ENCODE measurements at regions not wholly inside any gene's neighbourhood (a gene's known extent, or its start where the extent isn't known, plus 50 kb on each side); places are given as distances from the start of the nearest gene placed in this dataset.

DNA sequence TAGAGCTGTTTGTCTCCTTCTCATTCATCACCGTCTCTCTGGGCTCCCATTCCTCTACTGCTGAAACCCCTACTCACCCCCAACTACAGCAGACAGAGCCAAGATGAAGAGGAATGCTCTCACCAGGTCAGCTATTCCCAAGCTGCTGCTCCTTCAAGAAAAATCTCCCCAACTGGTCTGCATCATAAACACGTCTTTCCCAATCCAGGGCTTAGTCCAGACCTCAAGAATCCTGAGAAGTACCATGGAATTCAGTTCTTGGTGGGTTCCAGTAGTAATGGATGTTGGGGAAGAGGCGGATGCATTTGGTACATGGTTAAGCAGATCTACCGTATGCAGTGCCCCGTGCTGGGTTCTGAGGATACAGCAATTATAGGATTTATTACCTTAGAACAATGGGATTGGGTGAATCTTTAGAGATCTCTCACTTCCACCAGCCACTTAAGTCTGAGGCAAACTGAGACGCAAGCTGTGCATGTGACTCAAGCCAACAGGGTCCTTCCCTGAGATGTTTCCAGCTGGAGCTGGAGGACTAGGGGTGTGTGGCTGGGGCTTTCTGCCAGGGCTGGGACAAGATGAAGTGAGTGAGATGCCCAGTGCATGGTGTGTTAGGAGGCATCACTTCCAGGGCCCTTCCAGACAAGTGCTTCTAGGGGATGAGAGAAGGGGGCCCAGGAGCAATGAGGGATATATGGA is 232.7 kb upstream of the CDH5 start:
- no peak for ATAC-seq
- Histone ChIP-seq H3K4me3 (no peak overlapping the region), H3K9me3 (no peaks in the 10 kb centered on the region), H3K36me3 (ENCODE audit: low read depth) (no peaks in the 10 kb centered on the region), H3K4me1 (ENCODE audit: low read depth) (no peaks in the 10 kb centered on the region)
- intact Hi-C loops (cut with DNase I, micrococcal nuclease), result no loop called here
- no peak for DNase-seq
- no peak for TF ChIP-seq CTCF (IDR thresholded peaks at IDR 0.05)

GRCh38 chr16:66131895-66132294 is 234.6 kb upstream of the CDH5 start:
- Histone ChIP-seq H3K4me3 (no peak overlapping the region), H3K9me3 (no peaks in the 10 kb centered on the region), H3K36me3 (ENCODE audit: low read depth) (no peaks in the 10 kb centered on the region), H3K4me1 (ENCODE audit: low read depth) (no peaks in the 10 kb centered on the region)
- ATAC-seq (no peak), DNase-seq (no peak)
- intact Hi-C loops (cut with DNase I, micrococcal nuclease), result no loop called here
- TF ChIP-seq CTCF (IDR thresholded peaks at IDR 0.05), result no peak

DNA sequence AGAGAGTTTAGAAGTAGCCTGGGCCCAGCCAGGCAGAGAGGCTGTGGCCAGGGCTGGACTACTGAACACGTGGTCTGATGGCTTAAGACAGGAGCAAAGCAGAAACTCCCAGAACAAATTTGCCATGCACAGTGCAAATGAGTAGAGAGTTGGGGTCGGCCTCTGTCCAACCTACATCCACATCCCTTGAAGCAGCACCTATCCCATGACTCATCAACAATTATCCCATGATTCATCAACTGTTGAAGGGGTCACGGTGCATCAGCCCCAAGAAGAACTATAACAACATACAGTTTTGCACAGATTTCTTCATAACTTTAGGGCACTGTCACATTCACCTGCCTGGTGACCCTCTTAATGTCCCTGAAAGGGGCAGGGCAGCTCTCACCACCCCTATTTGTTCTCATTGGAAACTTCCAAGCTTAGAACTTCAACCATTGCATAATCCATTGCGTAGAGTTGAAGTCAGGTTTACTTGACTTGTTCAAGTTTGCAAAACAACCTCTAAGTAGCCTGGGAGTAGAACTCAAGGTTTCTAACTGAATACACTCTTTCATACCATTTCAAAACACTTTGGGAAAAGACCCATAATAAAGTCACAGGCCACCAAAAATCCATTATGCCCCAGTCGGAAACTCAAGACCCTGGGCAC is 235.2 kb upstream of the CDH5 start:
- H3K4me1 ChIP-seq (ENCODE audit: low read depth), result no peaks in the 10 kb centered on the region
- no peaks in the 10 kb centered on the region for H3K36me3 ChIP-seq (ENCODE audit: low read depth)
- no peak overlapping the region for H3K4me3 ChIP-seq
- ATAC-seq, result no peak
- intact Hi-C loops (cut with DNase I, micrococcal nuclease), result no loop called here
- no peak for DNase-seq
- H3K9me3 ChIP-seq, result no peaks in the 10 kb centered on the region
- no peak for TF ChIP-seq CTCF (IDR thresholded peaks at IDR 0.05)

GRCh38 chr16:66130296-66130905 is 236.1 kb upstream of the CDH5 start:
- no peak for DNase-seq
- no peaks in the 10 kb centered on the region for H3K9me3 ChIP-seq
- intact Hi-C loops (cut with DNase I, micrococcal nuclease), result no loop called here
- no peaks in the 10 kb centered on the region for H3K36me3 ChIP-seq (ENCODE audit: low read depth)
- H3K4me1 ChIP-seq (ENCODE audit: low read depth), result no peaks in the 10 kb centered on the region
- no peak for ATAC-seq
- TF ChIP-seq CTCF (IDR thresholded peaks at IDR 0.05), result no peak
- H3K4me3 ChIP-seq, result no peak overlapping the region

- DNase-seq, result no peak
- ATAC-seq, result no peak
- H3K9me3 ChIP-seq, result no peaks in the 10 kb centered on the region
- intact Hi-C loops (cut with DNase I, micrococcal nuclease), result no loop called here
- H3K4me3 ChIP-seq, result no peak overlapping the region
- H3K36me3 ChIP-seq (ENCODE audit: low read depth), result no peaks in the 10 kb centered on the region
- H3K4me1 ChIP-seq (ENCODE audit: low read depth), result no peaks in the 10 kb centered on the region
- no peak for TF ChIP-seq CTCF (IDR thresholded peaks at IDR 0.05)
Measured at GRCh38 chr16:66129196-66129595, 237.3 kb upstream of the CDH5 start.
